WTC11 (cell line): ENCODE measurements at regions not wholly inside any gene's neighbourhood (a gene's known extent, or its start where the extent isn't known, plus 50 kb on each side); places are given as distances from the start of the nearest gene placed in this dataset.
"Not testable (repeated sequence)": the region's sequence is repeated elsewhere in the genome, so short reads cannot be mapped to it uniquely, and the experiment has no call there.

Experiments used
- ATF2 ChIP-seq: sonication (generic); formaldehyde crosslinking; IDR thresholded peaks from 2 replicates; pipeline ENCODE4 v1.8.1; 2022; ENCODE audit warnings: low read depth, missing genetic modification reagents, borderline replicate concordance
- CTCF ChIP-seq: fragments of 200-600 bp; IDR thresholded peaks from 2 replicates; pipeline ENCODE4 v1.8.0; 2022; ENCODE audit warnings: antibody characterized with exemption
- FOXJ3 ChIP-seq: sonication (generic); formaldehyde crosslinking; IDR thresholded peaks from 2 replicates; pipeline ENCODE4 v1.9.0; 2021; ENCODE audit warnings: missing genetic modification reagents, mild to moderate bottlenecking, borderline replicate concordance
- GRHL2 ChIP-seq: fragments of 250-450 bp; sonication (Bioruptor Pico); IDR thresholded peaks from 2 replicates; pipeline ENCODE4 v1.8.0; 2022; ENCODE audit warnings: mild to moderate bottlenecking, moderate library complexity; ENCODE audit not compliant: insufficient replicate concordance, severe bottlenecking
- JAZF1 ChIP-seq: fragments of 250-450 bp; sonication (Bioruptor Pico); IDR thresholded peaks from 2 replicates; pipeline ENCODE4 v1.9.0; 2021; ENCODE audit warnings: moderate library complexity, mild to moderate bottlenecking, inconsistent platforms
- JUN ChIP-seq: sonication (generic); formaldehyde crosslinking; IDR thresholded peaks from 2 replicates; pipeline ENCODE4 v1.8.0; 2023; ENCODE audit warnings: mild to moderate bottlenecking, missing genetic modification reagents
- NFE2L1 ChIP-seq: sonication (generic); formaldehyde crosslinking; IDR thresholded peaks from 2 replicates; pipeline ENCODE4 v1.8.1; 2023; ENCODE audit warnings: missing genetic modification reagents
- TEAD4 ChIP-seq: sonication (generic); formaldehyde crosslinking; IDR thresholded peaks from 2 replicates; pipeline ENCODE4 v1.8.0; 2022; ENCODE audit warnings: mild to moderate bottlenecking, missing genetic modification reagents
- TP53 ChIP-seq: sonication (generic); formaldehyde crosslinking; IDR thresholded peaks from 2 replicates; pipeline ENCODE4 v1.8.1; 2023; ENCODE audit warnings: mild to moderate bottlenecking, missing genetic modification reagents
- ZNF423 ChIP-seq: fragments of 250-450 bp; sonication (Bioruptor Pico); IDR thresholded peaks from 2 replicates; pipeline ENCODE4 v2.1.2; 2022; ENCODE audit warnings: mild to moderate bottlenecking, moderate library complexity
- TF ChIP-seq, protein P1 (sequence below): sonication (generic); formaldehyde crosslinking; IDR thresholded peaks from 2 replicates; pipeline ENCODE4 v1.8.0; 2022; ENCODE audit warnings: missing genetic modification reagents

GRCh38 chr20:29107884-29108283 lies 2149.6 kb upstream of the DEFB115 start:
- TF ChIP-seq CTCF; JUN (CRISPR knock-in tag); ATF2 (CRISPR knock-in tag); GRHL2; FOXJ3 (CRISPR knock-in tag); JAZF1 (CRISPR knock-in tag); NFE2L1 (CRISPR knock-in tag); TEAD4 (CRISPR knock-in tag); ZNF423 (CRISPR knock-in tag); TP53 (CRISPR knock-in tag): not testable (repeated sequence)
- TF ChIP-seq, protein P1, sequence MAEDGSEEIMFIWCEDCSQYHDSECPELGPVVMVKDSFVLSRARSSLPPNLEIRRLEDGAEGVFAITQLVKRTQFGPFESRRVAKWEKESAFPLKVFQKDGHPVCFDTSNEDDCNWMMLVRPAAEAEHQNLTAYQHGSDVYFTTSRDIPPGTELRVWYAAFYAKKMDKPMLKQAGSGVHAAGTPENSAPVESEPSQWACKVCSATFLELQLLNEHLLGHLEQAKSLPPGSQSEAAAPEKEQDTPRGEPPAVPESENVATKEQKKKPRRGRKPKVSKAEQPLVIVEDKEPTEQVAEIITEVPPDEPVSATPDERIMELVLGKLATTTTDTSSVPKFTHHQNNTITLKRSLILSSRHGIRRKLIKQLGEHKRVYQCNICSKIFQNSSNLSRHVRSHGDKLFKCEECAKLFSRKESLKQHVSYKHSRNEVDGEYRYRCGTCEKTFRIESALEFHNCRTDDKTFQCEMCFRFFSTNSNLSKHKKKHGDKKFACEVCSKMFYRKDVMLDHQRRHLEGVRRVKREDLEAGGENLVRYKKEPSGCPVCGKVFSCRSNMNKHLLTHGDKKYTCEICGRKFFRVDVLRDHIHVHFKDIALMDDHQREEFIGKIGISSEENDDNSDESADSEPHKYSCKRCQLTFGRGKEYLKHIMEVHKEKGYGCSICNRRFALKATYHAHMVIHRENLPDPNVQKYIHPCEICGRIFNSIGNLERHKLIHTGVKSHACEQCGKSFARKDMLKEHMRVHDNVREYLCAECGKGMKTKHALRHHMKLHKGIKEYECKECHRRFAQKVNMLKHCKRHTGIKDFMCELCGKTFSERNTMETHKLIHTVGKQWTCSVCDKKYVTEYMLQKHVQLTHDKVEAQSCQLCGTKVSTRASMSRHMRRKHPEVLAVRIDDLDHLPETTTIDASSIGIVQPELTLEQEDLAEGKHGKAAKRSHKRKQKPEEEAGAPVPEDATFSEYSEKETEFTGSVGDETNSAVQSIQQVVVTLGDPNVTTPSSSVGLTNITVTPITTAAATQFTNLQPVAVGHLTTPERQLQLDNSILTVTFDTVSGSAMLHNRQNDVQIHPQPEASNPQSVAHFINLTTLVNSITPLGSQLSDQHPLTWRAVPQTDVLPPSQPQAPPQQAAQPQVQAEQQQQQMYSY (CRISPR knock-in tag), result not testable (repeated sequence)
